GM04504 (cell line): ENCODE measurements at regions not wholly inside any gene's neighbourhood (a gene's known extent, or its start where the extent isn't known, plus 50 kb on each side); places are given as distances from the start of the nearest gene placed in this dataset.
"Not testable (repeated sequence)": the region's sequence is repeated elsewhere in the genome, so short reads cannot be mapped to it uniquely, and the experiment has no call there.

Source experiments
- DNase-seq: peaks from one replicate; pipeline ENCODE4 v3.0.0-alpha.2; 2012; ENCODE audit warnings: low read depth

DNA sequence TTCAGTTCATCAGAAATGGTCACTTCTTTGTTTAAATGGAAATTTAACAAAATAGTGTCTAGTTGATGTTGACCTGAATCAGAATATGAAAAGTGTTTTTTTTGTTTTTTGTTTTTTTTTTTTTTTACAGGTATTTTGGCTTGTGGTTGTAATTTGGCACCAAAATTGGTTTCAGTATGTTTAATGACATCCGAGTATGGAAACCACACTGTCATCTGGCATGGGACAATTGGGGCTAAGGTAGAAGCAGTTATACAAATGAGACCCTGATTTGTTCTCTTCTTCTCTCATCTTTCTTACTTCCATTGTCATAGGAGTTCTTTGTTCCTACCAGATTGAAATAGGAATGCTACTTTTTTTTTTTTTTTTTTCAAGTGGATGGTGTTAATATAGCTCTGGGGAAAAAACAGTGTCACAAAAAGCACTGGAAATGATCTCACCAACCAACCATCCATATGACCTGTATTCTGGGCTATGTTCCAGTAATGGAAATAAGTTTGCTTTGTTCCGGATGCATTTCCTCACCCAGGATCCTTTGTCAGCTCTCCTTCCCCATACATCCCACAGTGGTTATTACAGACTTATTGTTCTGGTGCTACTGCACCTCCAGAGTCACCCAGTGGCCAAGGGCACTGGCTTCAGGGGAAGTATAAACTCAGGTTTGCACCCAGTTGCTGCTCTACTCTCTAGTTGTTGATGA is 95.8 kb downstream of the ATXN3L start:
- DNase-seq, result peak; percentile 69

- peak; percentile 15 for DNase-seq
These were observed 98.9 kb downstream of the ATXN3L start for GRCh38 chrX:13220916-13221315.

GRCh38 chrX:13219991-13220764 is 99.7 kb downstream of the ATXN3L start:
- no peak for DNase-seq

DNA sequence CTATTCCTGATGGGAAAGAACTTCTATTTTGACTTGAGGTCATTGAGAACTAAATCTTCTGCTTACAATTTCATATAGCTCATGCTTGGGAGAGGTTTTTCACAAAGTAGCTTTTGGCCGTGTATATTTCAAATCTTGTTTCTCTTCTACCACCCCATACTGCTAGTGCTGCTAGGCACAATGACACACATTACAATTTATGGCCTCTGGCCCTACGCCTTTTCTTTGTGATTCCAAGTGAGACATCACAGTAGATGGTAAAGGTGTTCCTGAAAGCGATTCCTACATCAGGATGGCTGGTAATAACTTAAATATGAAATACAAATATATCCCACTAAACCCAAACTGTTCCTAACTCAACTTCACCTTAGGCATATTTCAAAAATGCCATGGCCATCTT is 101.1 kb downstream of the ATXN3L start:
- DNase-seq, result no peak

- no peak for DNase-seq
These were observed 103.7 kb downstream of the ATXN3L start for GRCh38 chrX:13216139-13216538.

- no peak for DNase-seq
These were observed 104.1 kb downstream of the ATXN3L start for GRCh38 chrX:13215729-13216128.

DNA sequence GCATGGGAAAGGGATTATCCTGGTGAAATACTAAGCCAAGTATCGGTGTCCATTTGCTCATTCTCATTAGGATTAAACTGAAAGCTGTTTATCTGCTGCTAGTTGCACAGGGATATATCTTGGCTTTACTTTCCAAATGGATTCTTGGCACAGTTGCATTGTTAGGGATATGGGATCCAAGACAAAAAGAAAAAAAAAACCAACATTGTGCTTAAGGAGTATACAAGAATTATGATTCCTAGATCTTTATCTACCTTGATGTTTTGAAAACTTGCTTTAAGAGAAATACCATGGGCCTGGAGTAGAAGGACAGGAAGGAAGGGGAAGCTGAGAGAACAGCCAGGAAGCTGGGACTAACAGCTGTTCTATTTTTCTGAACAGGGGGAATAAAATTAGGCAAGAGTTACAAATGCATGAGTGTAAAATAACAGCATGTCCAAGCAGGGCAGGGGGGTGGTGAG is 107.6 kb downstream of the ATXN3L start:
- DNase-seq, result no peak

DNA sequence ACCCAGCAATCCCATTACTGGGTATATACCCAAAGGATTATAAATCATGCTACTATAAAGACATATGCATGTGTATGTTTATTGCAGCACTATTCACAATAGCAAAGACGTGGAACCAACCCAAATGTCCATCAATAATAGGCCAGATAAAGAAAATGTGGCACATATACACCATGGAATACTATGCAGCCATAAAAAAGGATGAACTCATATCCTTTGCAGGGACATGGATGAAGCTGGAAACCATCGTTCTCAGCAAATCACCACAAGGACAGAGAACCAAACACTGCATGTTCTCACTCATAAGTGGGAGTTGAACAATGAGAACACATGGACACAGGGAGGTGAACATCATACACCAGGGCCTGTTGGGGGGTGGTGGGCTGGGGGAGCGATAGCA is 109.7 kb downstream of the ATXN3L start:
- not testable (repeated sequence) for DNase-seq

- DNase-seq, result peak; percentile 19
These were observed 110.1 kb downstream of the ATXN3L start for GRCh38 chrX:13209704-13210103.

DNA sequence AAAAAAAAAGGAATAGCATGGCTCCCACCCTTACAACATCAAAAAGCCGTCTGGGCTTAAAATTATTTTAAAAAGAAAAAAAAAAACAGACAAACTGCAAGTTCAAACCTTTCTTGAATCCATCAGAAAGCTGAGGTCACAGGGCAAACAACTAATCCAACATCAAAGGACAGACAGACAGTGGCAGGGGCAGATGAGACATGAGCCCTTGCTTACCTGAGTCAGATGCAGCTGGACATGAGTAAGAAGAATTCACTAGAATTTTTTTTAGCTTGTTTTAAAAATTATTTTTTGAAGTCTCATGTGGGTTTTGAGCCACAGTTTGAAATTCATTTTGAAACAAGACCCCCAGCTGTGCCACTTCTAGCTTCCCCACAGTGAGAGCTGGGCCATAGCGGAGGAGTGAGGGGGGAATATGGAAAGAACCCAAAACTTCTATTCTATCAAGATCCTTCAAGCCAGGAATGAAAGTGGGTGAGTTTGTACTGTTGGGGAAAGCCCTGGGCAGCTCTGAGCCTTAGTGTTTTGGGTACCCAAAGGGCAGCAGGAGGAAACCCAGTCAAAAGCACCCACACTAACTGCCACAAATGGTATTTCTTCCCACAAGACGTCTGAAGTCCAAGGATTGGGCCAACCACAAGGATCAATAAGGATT is 111.4 kb downstream of the ATXN3L start:
- DNase-seq, result no peak

- DNase-seq, result no peak
These were observed 116.6 kb downstream of the ATXN3L start for GRCh38 chrX:13203271-13203670.

DNA sequence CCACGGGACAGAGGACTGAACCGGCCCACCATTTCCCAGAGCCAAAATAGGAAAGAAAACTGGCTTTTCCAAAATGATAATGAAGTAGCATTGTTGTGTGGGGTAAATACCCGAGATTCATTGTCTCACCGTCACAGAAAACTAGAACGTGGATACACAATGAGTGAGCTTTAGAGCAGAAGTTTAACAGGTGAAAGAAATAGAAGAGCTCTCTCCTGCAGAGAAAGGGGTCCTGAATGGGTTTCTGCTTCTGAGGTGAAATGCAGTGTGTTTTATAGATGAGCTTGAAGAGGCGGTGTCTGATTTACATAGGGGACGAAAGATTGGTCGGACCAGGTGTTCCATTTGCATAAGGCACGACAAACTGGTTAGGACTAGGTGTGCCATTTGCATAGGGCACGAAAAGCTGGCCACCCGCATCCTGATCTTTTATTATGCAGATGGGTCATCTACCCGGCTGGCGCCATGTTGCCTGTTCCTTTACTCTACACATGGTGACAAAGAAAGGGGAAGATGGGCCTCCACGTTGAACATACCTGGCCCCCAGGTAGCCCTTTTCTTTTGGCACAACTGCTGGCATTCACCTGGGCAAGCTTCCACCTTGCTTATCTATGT is 118.1 kb downstream of the ATXN3L start:
- no peak for DNase-seq

DNA sequence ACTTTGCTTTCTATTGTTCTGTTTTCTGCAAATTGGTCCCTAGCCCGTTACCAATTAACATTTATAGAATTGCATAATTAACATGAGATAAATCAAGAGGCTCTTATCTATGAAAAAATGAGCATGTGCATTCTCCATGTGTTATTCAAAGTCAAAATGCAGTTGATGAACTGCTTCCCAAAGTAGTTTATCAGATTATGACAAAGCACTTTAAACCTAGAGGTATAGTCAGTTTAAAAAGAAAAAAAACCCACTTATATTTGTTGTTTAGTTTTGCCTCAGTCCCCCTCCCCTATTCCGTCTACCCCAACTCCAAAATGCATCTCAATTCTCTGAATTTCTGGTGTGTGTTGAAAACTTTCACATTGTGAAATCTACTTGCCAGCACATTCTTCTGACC is 119.5 kb downstream of the ATXN3L start:
- DNase-seq, result no peak

GRCh38 chrX:13198762-13199064 is 121.1 kb downstream of the ATXN3L start:
- DNase-seq, result no peak

GRCh38 chrX:13198056-13198761 is 121.6 kb downstream of the ATXN3L start:
- DNase-seq, result no peak

DNA sequence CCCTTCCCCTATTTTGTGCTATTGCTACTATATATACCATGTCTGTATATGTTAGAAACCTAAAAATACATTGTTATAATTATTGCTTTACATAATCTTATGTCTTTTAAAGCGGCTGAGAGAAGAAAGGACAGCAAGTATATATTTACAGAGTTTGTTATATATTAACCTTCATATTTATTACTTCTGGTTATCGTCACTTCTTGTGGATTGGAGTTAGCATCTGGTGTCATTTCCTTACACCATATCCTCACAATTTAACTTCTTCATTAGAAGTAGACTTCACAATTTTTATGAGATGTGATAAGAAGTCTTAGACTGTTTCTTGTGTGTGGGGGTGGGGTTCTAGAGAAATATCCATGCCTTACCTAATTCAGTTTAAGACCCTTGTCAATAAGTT is 123.1 kb downstream of the ATXN3L start:
- DNase-seq, result no peak

DNA sequence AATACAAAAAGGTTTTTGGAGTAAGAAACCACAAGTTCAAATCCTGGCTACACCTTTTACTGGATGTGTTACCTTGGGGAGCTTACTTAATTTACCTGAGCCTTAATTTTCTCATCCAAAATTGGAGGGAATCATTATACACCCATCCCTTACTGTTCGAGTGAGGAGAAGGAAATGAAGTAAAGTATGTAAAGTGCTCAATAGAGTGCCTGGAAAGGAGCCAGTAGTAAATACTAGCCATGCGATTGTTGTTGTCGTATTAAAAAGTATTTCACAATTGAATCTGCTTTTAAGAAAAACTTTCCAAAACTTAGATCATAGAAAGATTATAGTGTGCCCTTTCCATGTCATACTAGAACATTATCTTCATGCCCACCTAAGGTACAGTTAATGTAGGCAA is 124.5 kb downstream of the ATXN3L start:
- DNase-seq, result no peak

- DNase-seq, result no peak
These were observed 125.4 kb downstream of the ATXN3L start for GRCh38 chrX:13194291-13195103.

- no peak for DNase-seq
These were observed 129.8 kb downstream of the ATXN3L start for GRCh38 chrX:13190051-13190450.

- no peak for DNase-seq
These were observed 130.5 kb downstream of the ATXN3L start for GRCh38 chrX:13189380-13189779.

GRCh38 chrX:13188731-13189309 is 131.0 kb downstream of the ATXN3L start:
- DNase-seq, result no peak
